ENCODE measurements at regions not wholly inside any gene's neighbourhood (a gene's known extent, or its start where the extent isn't known, plus 50 kb on each side); places are given as distances from the start of the nearest gene placed in this dataset.

GRCh38 chr1:56028244-56028643, 551.1 kb downstream of the PLPP3 start:
- Histone ChIP-seq H3K4me1 (ENCODE audit: control insufficient read depth, insufficient read depth, low read length) (no peaks in the 10 kb centered on the region), H3K36me3 (ENCODE audit: control insufficient read depth, insufficient read depth, low read length) (no peaks in the 10 kb centered on the region), H3K4me3 (ENCODE audit: low read length) (no peak overlapping the region), H3K27ac (ENCODE audit: low read length) (no peak overlapping the region), H3K9me3 (ENCODE audit: control insufficient read depth, insufficient read depth, low read length) (no peaks in the 10 kb centered on the region), H3K27me3 (ENCODE audit: control insufficient read depth, insufficient read depth, low read length) (no peaks in the 10 kb centered on the region)
- intact Hi-C loops (cut with micrococcal nuclease), result no loop called here
- Mint-ChIP-seq H3K9me3 (no peaks in the 10 kb centered on the region), H3K4me1 (no peaks in the 10 kb centered on the region), H3K27me3 (ENCODE audit: low read depth in 2 of 2) (peaks cover 0 to 6% of the 10 kb centered on the region in 2 donors), H3K27ac (no peak overlapping the region), H3K4me3 (no peak overlapping the region), H3K36me3 (no peaks in the 10 kb centered on the region)
- DNase-seq (no peak), ATAC-seq (no peak)
- TF ChIP-seq CTCF (IDR thresholded peaks at IDR 0.05), result no peak
- 10% methylated on average over 1 of the region's 1 CpG for WGBS (ENCODE audit: insufficient coverage)

GRCh38 chr1:56025942-56026341, 553.4 kb downstream of the PLPP3 start:
- intact Hi-C loops (cut with micrococcal nuclease), result no loop called here
- Histone ChIP-seq H3K27me3 (ENCODE audit: control insufficient read depth, insufficient read depth, low read length) (no peaks in the 10 kb centered on the region), H3K9me3 (ENCODE audit: control insufficient read depth, insufficient read depth, low read length) (no peaks in the 10 kb centered on the region), H3K4me1 (ENCODE audit: control insufficient read depth, insufficient read depth, low read length) (no peaks in the 10 kb centered on the region), H3K36me3 (ENCODE audit: control insufficient read depth, insufficient read depth, low read length) (no peaks in the 10 kb centered on the region), H3K4me3 (ENCODE audit: low read length) (no peak overlapping the region), H3K27ac (ENCODE audit: low read length) (no peak overlapping the region)
- Mint-ChIP-seq H3K27ac (no peak overlapping the region), H3K4me1 (no peaks in the 10 kb centered on the region), H3K27me3 (ENCODE audit: low read depth in 2 of 2) (peaks cover 0 to 6% of the 10 kb centered on the region in 2 donors), H3K36me3 (no peaks in the 10 kb centered on the region), H3K4me3 (no peak overlapping the region), H3K9me3 (peaks cover 0 to 2% of the 10 kb centered on the region in 2 donors)
- ATAC-seq (no peak), DNase-seq (no peak)
- WGBS (ENCODE audit: insufficient coverage), result 86% methylated on average over 3 of the region's 3 CpGs
- TF ChIP-seq CTCF (IDR thresholded peaks at IDR 0.05), result no peak

GRCh38 chr1:56024155-56024554, 555.2 kb downstream of the PLPP3 start:
- DNase-seq (no peak), ATAC-seq (no peak)
- Histone ChIP-seq H3K27me3 (ENCODE audit: control insufficient read depth, insufficient read depth, low read length) (no peaks in the 10 kb centered on the region), H3K4me1 (ENCODE audit: control insufficient read depth, insufficient read depth, low read length) (no peaks in the 10 kb centered on the region), H3K27ac (ENCODE audit: low read length) (no peak overlapping the region), H3K4me3 (ENCODE audit: low read length) (no peak overlapping the region), H3K36me3 (ENCODE audit: control insufficient read depth, insufficient read depth, low read length) (no peaks in the 10 kb centered on the region), H3K9me3 (ENCODE audit: control insufficient read depth, insufficient read depth, low read length) (no peaks in the 10 kb centered on the region)
- 90% methylated on average over 5 of the region's 5 CpGs for WGBS (ENCODE audit: insufficient coverage)
- no peaks in the 10 kb centered on the region for H3K36me3 Mint-ChIP-seq
- H3K4me1 Mint-ChIP-seq, result no peaks in the 10 kb centered on the region
- no peak for TF ChIP-seq CTCF (IDR thresholded peaks at IDR 0.05)
- peaks cover 0 to 2% of the 10 kb centered on the region in 2 donors for H3K27me3 Mint-ChIP-seq (ENCODE audit: low read depth in 2 of 2)
- H3K9me3 Mint-ChIP-seq, result peaks cover 3 to 5% of the 10 kb centered on the region in 2 donors
- intact Hi-C loops (cut with micrococcal nuclease), result no loop called here
- no peak overlapping the region for H3K4me3 Mint-ChIP-seq
- no peak overlapping the region for H3K27ac Mint-ChIP-seq

GRCh38 chr1:56019922-56020321, 559.4 kb downstream of the PLPP3 start:
- no peak for DNase-seq
- Histone ChIP-seq H3K27me3 (ENCODE audit: control insufficient read depth, insufficient read depth, low read length) (no peaks in the 10 kb centered on the region), H3K4me3 (ENCODE audit: low read length) (no peak overlapping the region), H3K36me3 (ENCODE audit: control insufficient read depth, insufficient read depth, low read length) (no peaks in the 10 kb centered on the region), H3K4me1 (ENCODE audit: control insufficient read depth, insufficient read depth, low read length) (no peaks in the 10 kb centered on the region), H3K27ac (ENCODE audit: low read length) (no peak overlapping the region), H3K9me3 (ENCODE audit: control insufficient read depth, insufficient read depth, low read length) (no peaks in the 10 kb centered on the region)
- H3K4me3 Mint-ChIP-seq, result no peak overlapping the region
- no peaks in the 10 kb centered on the region for H3K27me3 Mint-ChIP-seq (ENCODE audit: low read depth in 2 of 2)
- WGBS (ENCODE audit: insufficient coverage), result 86% methylated on average over 2 of the region's 2 CpGs
- intact Hi-C loops (cut with micrococcal nuclease), result no loop called here
- no peaks in the 10 kb centered on the region for H3K4me1 Mint-ChIP-seq
- H3K27ac Mint-ChIP-seq, result no peak overlapping the region
- H3K9me3 Mint-ChIP-seq, result peaks cover 3 to 7% of the 10 kb centered on the region in 2 donors
- H3K36me3 Mint-ChIP-seq, result no peaks in the 10 kb centered on the region
- TF ChIP-seq CTCF (IDR thresholded peaks at IDR 0.05), result no peak
- ATAC-seq, result peak in 1 of 3 donors; percentile 52
